ENCODE measurements at regions not wholly inside any gene's neighbourhood (a gene's known extent, or its start where the extent isn't known, plus 50 kb on each side); places are given as distances from the start of the nearest gene placed in this dataset.

DNA sequence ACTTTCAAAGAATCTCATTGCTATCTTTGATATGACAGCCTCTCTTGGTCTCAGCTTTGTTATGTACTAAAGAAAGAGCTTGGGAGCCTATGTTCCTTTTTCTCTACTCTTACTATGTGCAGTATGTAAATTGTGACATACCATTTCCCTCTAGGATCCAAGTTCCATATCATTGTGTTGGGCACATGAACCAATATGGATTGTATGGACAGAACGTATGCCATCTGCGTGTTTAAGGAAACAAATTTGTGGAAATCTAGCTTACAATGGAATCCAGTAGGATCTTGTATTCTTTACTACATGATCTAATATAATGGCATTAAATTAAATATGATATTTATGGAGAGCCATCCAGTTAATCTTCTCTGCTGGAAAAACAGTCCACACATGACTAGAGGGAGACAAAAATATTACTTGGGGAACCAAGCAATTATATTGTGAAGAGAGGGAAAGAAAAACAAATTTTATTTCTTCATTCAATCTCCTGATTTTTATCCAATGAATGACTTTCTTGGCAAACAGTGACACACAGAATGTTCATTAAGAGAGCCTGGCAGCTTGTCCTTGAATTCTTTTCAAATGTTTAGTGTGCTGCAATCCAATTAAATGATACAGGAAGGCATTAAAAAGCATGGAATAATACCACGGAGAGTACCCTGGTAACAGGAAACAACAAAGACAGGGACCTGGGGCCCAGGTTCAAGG, 106.5 kb upstream of the DAB1 start:
- no peak overlapping the region for H3K9ac ChIP-seq (ENCODE audit: low read length)
- no peak for TF ChIP-seq FOSL1 (IDR thresholded peaks at IDR 0.05; ENCODE audit: low read depth)
- no peaks in the 10 kb centered on the region for H3K9me2 ChIP-seq (ENCODE audit: insufficient read depth)
- CTCF ChIA-PET = no interaction called here
- RAD21 ChIA-PET (ENCODE audit: low non-redundant PET in 1 of 2, low total read pairs in 2 of 2, uncharacterized antibody in 2 of 2, unreplicated experiment in 2 of 2) = no interaction called here
- intact Hi-C loops (cut with micrococcal nuclease) = no loop called here
- no peaks in the 10 kb centered on the region for H3K4me1 ChIP-seq (ENCODE audit: control insufficient read depth in 1 of 2, insufficient read depth in 2 of 2, low read length in 2 of 2)
- H3K27ac ChIP-seq (ENCODE audit: low read depth, low read length) = no peak overlapping the region
- H4K20me1 ChIP-seq (ENCODE audit: insufficient read depth) = no peaks in the 10 kb centered on the region
- no peak overlapping the region for H3K4me3 ChIP-seq (replicated peaks in 1 of 2; ENCODE audit: low read depth in 1 of 2, low read length in 2 of 2)
- POLR2A ChIA-PET = no interaction called here
- no peaks in the 10 kb centered on the region for H3K36me3 ChIP-seq (ENCODE audit: control insufficient read depth in 1 of 2, insufficient read depth in 2 of 2, low read length in 2 of 2)
- H3K9me3 ChIP-seq (ENCODE audit: control insufficient read depth in 1 of 2, insufficient read depth in 1 of 2, low read depth in 1 of 2, low read length in 2 of 2) = no peaks in the 10 kb centered on the region
- H3K4me2 ChIP-seq (ENCODE audit: low read length) = no peak overlapping the region
- H3K27me3 ChIP-seq (ENCODE audit: insufficient read depth, low read length) = no peaks in the 10 kb centered on the region
- DNase-seq (ENCODE audit: low read depth, low spot score) = no peak
- no peak for ATAC-seq
- no peaks in the 10 kb centered on the region for H3K79me2 ChIP-seq (ENCODE audit: insufficient read depth, low read length)
- BruUV-seq (replicated peaks) = no TSS peak
- no peak overlapping the region for H2AFZ ChIP-seq (ENCODE audit: low read depth, low read length, poor library complexity, severe bottlenecking)

DNA sequence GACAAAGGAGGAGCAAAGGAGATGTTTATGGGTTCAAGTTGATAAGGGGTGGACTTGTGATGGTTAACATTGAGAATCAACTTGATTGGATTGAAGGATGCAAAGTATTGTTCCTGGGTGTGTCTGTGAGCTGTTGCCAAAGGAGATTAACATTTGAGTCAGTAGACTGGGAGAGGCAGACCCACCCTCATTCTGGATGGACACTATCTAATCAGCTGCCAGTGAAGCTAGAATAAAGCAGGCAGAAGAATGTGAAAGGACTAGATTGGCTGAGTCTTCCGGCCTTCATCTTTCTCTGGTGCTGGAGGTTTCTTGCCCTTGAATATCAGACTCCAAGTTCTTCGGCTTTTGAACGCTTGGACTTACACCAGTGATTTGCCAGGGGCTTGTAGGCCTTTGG, 98.7 kb upstream of the DAB1 start:
- Histone ChIP-seq H3K27me3 (ENCODE audit: insufficient read depth, low read length) (no peaks in the 10 kb centered on the region), H3K4me1 (ENCODE audit: control insufficient read depth in 1 of 2, insufficient read depth in 2 of 2, low read length in 2 of 2) (no peaks in the 10 kb centered on the region), H2AFZ (ENCODE audit: low read depth, low read length, poor library complexity, severe bottlenecking) (no peak overlapping the region), H4K20me1 (ENCODE audit: insufficient read depth) (no peaks in the 10 kb centered on the region), H3K9me3 (ENCODE audit: control insufficient read depth in 1 of 2, insufficient read depth in 1 of 2, low read depth in 1 of 2, low read length in 2 of 2) (no peaks in the 10 kb centered on the region; a peak in 1 of 4 replicates), H3K9me2 (ENCODE audit: insufficient read depth) (no peaks in the 10 kb centered on the region), H3K27ac (ENCODE audit: low read depth, low read length) (no peak overlapping the region), H3K9ac (ENCODE audit: low read length) (no peak overlapping the region), H3K36me3 (ENCODE audit: control insufficient read depth in 1 of 2, insufficient read depth in 2 of 2, low read length in 2 of 2) (no peaks in the 10 kb centered on the region), H3K79me2 (ENCODE audit: insufficient read depth, low read length) (no peaks in the 10 kb centered on the region), H3K4me2 (ENCODE audit: low read length) (no peak overlapping the region), H3K4me3 (replicated peaks in 1 of 2; ENCODE audit: low read depth in 1 of 2, low read length in 2 of 2) (no peak overlapping the region)
- intact Hi-C loops (cut with micrococcal nuclease) = no loop called here
- DNase-seq (ENCODE audit: low read depth, low spot score) = no peak
- ATAC-seq = no peak
- TF ChIP-seq POLR2AphosphoS5 (IDR thresholded peaks at IDR 0.05; ENCODE audit: low read depth, low read length) = no peak
- TF ChIP-seq EGR1 (IDR thresholded peaks at IDR 0.05; ENCODE audit: low read depth) = no peak
- TF ChIP-seq, protein P1, sequence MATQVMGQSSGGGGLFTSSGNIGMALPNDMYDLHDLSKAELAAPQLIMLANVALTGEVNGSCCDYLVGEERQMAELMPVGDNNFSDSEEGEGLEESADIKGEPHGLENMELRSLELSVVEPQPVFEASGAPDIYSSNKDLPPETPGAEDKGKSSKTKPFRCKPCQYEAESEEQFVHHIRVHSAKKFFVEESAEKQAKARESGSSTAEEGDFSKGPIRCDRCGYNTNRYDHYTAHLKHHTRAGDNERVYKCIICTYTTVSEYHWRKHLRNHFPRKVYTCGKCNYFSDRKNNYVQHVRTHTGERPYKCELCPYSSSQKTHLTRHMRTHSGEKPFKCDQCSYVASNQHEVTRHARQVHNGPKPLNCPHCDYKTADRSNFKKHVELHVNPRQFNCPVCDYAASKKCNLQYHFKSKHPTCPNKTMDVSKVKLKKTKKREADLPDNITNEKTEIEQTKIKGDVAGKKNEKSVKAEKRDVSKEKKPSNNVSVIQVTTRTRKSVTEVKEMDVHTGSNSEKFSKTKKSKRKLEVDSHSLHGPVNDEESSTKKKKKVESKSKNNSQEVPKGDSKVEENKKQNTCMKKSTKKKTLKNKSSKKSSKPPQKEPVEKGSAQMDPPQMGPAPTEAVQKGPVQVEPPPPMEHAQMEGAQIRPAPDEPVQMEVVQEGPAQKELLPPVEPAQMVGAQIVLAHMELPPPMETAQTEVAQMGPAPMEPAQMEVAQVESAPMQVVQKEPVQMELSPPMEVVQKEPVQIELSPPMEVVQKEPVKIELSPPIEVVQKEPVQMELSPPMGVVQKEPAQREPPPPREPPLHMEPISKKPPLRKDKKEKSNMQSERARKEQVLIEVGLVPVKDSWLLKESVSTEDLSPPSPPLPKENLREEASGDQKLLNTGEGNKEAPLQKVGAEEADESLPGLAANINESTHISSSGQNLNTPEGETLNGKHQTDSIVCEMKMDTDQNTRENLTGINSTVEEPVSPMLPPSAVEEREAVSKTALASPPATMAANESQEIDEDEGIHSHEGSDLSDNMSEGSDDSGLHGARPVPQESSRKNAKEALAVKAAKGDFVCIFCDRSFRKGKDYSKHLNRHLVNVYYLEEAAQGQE (IDR thresholded peaks at IDR 0.05; ENCODE audit: low read depth) = no peak
- TF ChIP-seq SRF (IDR thresholded peaks at IDR 0.05; ENCODE audit: low read depth) = no peak
- no peak for TF ChIP-seq CBX3 (IDR thresholded peaks at IDR 0.05; ENCODE audit: low read depth)
- no peak for TF ChIP-seq EZH2 (IDR thresholded peaks at IDR 0.05)
- TF ChIP-seq SP1 (IDR thresholded peaks at IDR 0.05; ENCODE audit: low read depth) = no peak
- TF ChIP-seq, protein P2, sequence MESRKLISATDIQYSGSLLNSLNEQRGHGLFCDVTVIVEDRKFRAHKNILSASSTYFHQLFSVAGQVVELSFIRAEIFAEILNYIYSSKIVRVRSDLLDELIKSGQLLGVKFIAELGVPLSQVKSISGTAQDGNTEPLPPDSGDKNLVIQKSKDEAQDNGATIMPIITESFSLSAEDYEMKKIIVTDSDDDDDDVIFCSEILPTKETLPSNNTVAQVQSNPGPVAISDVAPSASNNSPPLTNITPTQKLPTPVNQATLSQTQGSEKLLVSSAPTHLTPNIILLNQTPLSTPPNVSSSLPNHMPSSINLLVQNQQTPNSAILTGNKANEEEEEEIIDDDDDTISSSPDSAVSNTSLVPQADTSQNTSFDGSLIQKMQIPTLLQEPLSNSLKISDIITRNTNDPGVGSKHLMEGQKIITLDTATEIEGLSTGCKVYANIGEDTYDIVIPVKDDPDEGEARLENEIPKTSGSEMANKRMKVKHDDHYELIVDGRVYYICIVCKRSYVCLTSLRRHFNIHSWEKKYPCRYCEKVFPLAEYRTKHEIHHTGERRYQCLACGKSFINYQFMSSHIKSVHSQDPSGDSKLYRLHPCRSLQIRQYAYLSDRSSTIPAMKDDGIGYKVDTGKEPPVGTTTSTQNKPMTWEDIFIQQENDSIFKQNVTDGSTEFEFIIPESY (IDR thresholded peaks at IDR 0.05; ENCODE audit: extremely low read depth, insufficient replicate concordance, low read length) = no peak
- no peak for TF ChIP-seq JUND (IDR thresholded peaks at IDR 0.05)
- TF ChIP-seq EZH2phosphoT487 (IDR thresholded peaks at IDR 0.05; ENCODE audit: borderline replicate concordance) = no peak
- TF ChIP-seq CEBPB (IDR thresholded peaks at IDR 0.05; ENCODE audit: low read depth) = no peak
- TF ChIP-seq SIN3A (IDR thresholded peaks at IDR 0.05; ENCODE audit: low read depth) = no peak
- no peak for TF ChIP-seq ZFX (IDR thresholded peaks at IDR 0.05)
- TF ChIP-seq, protein P3, sequence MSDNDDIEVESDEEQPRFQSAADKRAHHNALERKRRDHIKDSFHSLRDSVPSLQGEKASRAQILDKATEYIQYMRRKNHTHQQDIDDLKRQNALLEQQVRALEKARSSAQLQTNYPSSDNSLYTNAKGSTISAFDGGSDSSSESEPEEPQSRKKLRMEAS (IDR thresholded peaks at IDR 0.05) = no peak
- TF ChIP-seq POLR2A (IDR thresholded peaks at IDR 0.05; ENCODE audit: borderline replicate concordance, extremely low read depth, insufficient read depth, insufficient read length) = no peak
- TF ChIP-seq TCF7L2 (IDR thresholded peaks at IDR 0.05; ENCODE audit: borderline replicate concordance, extremely low read depth, insufficient read depth, insufficient read length) = no peak
- no peak for TF ChIP-seq ELF1 (IDR thresholded peaks at IDR 0.05; ENCODE audit: borderline replicate concordance, low read depth)
- RAD21 ChIA-PET (ENCODE audit: low non-redundant PET in 1 of 2, low total read pairs in 2 of 2, uncharacterized antibody in 2 of 2, unreplicated experiment in 2 of 2) = no interaction called here
- POLR2A ChIA-PET = no interaction called here
- BruUV-seq (replicated peaks) = no TSS peak
- CTCF ChIA-PET = no interaction called here
